ENCODE measurements at regions not wholly inside any gene's neighbourhood (a gene's known extent, or its start where the extent isn't known, plus 50 kb on each side); places are given as distances from the start of the nearest gene placed in this dataset.

GRCh38 chr6:130713144-130713543 is 114.1 kb upstream of the SMLR1 start:
- H3K9me3 Mint-ChIP-seq (ENCODE audit: unreplicated experiment): no peaks in the 10 kb centered on the region
- H3K27me3 Mint-ChIP-seq (ENCODE audit: unreplicated experiment): no peaks in the 10 kb centered on the region
- peaks cover 15% of the 10 kb centered on the region for H3K4me1 Mint-ChIP-seq (ENCODE audit: low read depth, unreplicated experiment)
- H3K27ac Mint-ChIP-seq (ENCODE audit: unreplicated experiment): no peak overlapping the region
- no peak for TF ChIP-seq CTCF (IDR thresholded peaks at IDR 0.05; ENCODE audit: partially characterized antibody, unreplicated experiment)
- DNase-seq: peak; percentile 40
- no peaks in the 10 kb centered on the region for H3K36me3 Mint-ChIP-seq (ENCODE audit: unreplicated experiment)
- H3K4me3 Mint-ChIP-seq (ENCODE audit: unreplicated experiment): peak overlapping the region; percentile 16

DNA sequence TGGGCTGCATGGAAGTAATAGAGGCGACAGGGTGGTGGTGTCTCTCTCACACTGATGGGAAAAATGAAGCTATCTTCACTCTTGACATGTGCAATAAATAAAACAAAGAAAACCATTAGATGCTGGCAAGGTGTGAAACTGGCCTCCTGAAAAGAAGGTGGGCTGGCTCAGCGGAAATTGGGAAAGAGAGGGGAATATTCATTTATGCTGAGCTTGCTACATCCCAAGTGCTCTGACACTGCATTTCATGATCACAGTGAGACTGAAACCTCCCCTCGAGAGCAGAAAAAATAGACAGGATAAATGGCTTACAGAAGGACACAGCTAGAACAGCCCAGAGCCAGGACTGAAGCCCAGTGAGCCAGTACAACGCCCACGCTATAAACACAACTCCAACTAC is 112.1 kb upstream of the SMLR1 start:
- no peak overlapping the region for H3K4me3 Mint-ChIP-seq (ENCODE audit: unreplicated experiment)
- peaks cover 4% of the 10 kb centered on the region for H3K36me3 Mint-ChIP-seq (ENCODE audit: unreplicated experiment)
- H3K27ac Mint-ChIP-seq (ENCODE audit: unreplicated experiment): no peak overlapping the region
- H3K27me3 Mint-ChIP-seq (ENCODE audit: unreplicated experiment): no peaks in the 10 kb centered on the region
- peaks cover 15% of the 10 kb centered on the region for H3K4me1 Mint-ChIP-seq (ENCODE audit: low read depth, unreplicated experiment)
- DNase-seq: no peak
- no peak for TF ChIP-seq CTCF (IDR thresholded peaks at IDR 0.05; ENCODE audit: partially characterized antibody, unreplicated experiment)
- H3K9me3 Mint-ChIP-seq (ENCODE audit: unreplicated experiment): no peaks in the 10 kb centered on the region

- peaks cover 4% of the 10 kb centered on the region for H3K36me3 Mint-ChIP-seq (ENCODE audit: unreplicated experiment)
- peaks cover 2% of the 10 kb centered on the region for H3K27me3 Mint-ChIP-seq (ENCODE audit: unreplicated experiment)
- no peak for TF ChIP-seq CTCF (IDR thresholded peaks at IDR 0.05; ENCODE audit: partially characterized antibody, unreplicated experiment)
- no peak for DNase-seq
- no peak overlapping the region for H3K4me3 Mint-ChIP-seq (ENCODE audit: unreplicated experiment)
- peaks cover 15% of the 10 kb centered on the region for H3K4me1 Mint-ChIP-seq (ENCODE audit: low read depth, unreplicated experiment)
- H3K9me3 Mint-ChIP-seq (ENCODE audit: unreplicated experiment): no peaks in the 10 kb centered on the region
- no peak overlapping the region for H3K27ac Mint-ChIP-seq (ENCODE audit: unreplicated experiment)
These were observed 110.7 kb upstream of the SMLR1 start for GRCh38 chr6:130716466-130716865.

- Mint-ChIP-seq H3K9me3 (ENCODE audit: unreplicated experiment) (no peaks in the 10 kb centered on the region), H3K36me3 (ENCODE audit: unreplicated experiment) (peaks cover 4% of the 10 kb centered on the region), H3K27ac (ENCODE audit: unreplicated experiment) (no peak overlapping the region), H3K27me3 (ENCODE audit: unreplicated experiment) (peaks cover 2% of the 10 kb centered on the region), H3K4me3 (ENCODE audit: unreplicated experiment) (no peak overlapping the region), H3K4me1 (ENCODE audit: low read depth, unreplicated experiment) (peaks cover 11% of the 10 kb centered on the region)
- no peak for DNase-seq
- TF ChIP-seq CTCF (IDR thresholded peaks at IDR 0.05; ENCODE audit: partially characterized antibody, unreplicated experiment): no peak
These were observed 109.5 kb upstream of the SMLR1 start for GRCh38 chr6:130717657-130718056.

DNA sequence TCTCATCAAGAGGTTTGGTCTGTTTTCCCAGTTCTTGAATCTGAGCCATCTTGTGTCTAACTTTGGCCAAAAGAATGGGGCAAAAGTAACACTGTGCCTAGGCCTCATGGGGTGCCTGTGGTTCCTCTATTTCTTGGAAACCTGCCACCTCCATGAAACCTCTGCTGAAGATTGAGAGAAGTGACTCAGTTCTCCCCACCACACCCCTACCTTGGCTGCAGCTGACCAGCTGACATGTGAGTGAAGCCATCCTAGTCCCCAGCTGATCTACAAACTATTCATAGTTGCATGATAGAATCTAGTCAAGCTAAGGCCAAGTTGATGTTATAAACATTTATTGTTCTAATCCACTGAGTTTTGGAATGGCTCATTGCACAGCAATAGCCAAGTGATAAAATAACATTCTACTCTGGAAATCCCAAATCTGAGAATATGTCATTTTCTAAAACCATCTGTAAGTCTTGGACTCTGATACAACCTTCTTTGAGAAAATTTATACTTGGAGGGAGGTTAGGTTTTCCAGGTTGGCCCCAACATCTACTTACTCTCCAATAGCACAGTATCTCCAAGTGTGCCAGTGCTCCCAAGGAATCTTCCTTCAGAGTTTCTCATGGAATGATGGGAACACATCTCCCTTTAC is 107.0 kb upstream of the SMLR1 start:
- no peak for DNase-seq

More for the DNA sequence above, 107.0 kb upstream of the SMLR1 start:
- Mint-ChIP-seq H3K9me3 (ENCODE audit: unreplicated experiment) (peaks cover 1% of the 10 kb centered on the region), H3K27ac (ENCODE audit: unreplicated experiment) (no peak overlapping the region), H3K27me3 (ENCODE audit: unreplicated experiment) (peaks cover 2% of the 10 kb centered on the region), H3K4me1 (ENCODE audit: low read depth, unreplicated experiment) (no peaks in the 10 kb centered on the region), H3K4me3 (ENCODE audit: unreplicated experiment) (no peak overlapping the region), H3K36me3 (ENCODE audit: unreplicated experiment) (peaks cover 4% of the 10 kb centered on the region)
- no peak for TF ChIP-seq CTCF (IDR thresholded peaks at IDR 0.05; ENCODE audit: partially characterized antibody, unreplicated experiment)

Measured in glutamatergic neuron (in vitro differentiated cells).